ENCODE measurements at regions not wholly inside any gene's neighbourhood (a gene's known extent, or its start where the extent isn't known, plus 50 kb on each side); places are given as distances from the start of the nearest gene placed in this dataset.

- Histone ChIP-seq H2BK15ac (ENCODE audit: low read length) (no peak overlapping the region), H3K4me2 (ENCODE audit: insufficient read depth in 1 of 2, low read depth in 2 of 2, low read length in 2 of 2) (no peak overlapping the region), H2BK20ac (ENCODE audit: low read length) (no peak overlapping the region), H3K27me3 (replicated peaks in 1 of 4; ENCODE audit: control insufficient read depth in 3 of 4, extremely low read depth in 1 of 4, insufficient read depth in 3 of 4, low read length in 3 of 4) (no peaks in the 10 kb centered on the region; a peak in 1 of 7 replicates), H2BK120ac (replicated peaks; ENCODE audit: low read depth, low read length) (no peak overlapping the region), H3K9me3 (ENCODE audit: insufficient read depth in 2 of 2, low read depth in 1 of 2, low read length in 1 of 2) (0 out of 4 replicates have a peak, but pooled peaks cover 0 to under 1% of the 10 kb centered on the region in 2 experiments), H3K27ac (ENCODE audit: low read depth, low read length) (no peak overlapping the region), H4K20me1 (replicated peaks in 1 of 2; ENCODE audit: control insufficient read depth in 1 of 2, insufficient read depth in 2 of 2, low read length in 2 of 2) (no peaks in the 10 kb centered on the region), H3K56ac (replicated peaks; ENCODE audit: insufficient read length, low read depth, low read length) (no peak overlapping the region), H3K36me3 (ENCODE audit: control insufficient read depth in 2 of 4, insufficient read depth in 4 of 4, low read length in 3 of 4) (no peaks in the 10 kb centered on the region), H3K23me2 (ENCODE audit: low read depth, low read length) (peaks cover 2% of the 10 kb centered on the region; the same call in 1 of the 2 replicates), H3K18ac (ENCODE audit: extremely low read depth, low read length) (no peak overlapping the region), H3K14ac (ENCODE audit: insufficient read length) (no peak overlapping the region), H4K5ac (ENCODE audit: insufficient read length, low read depth, low read length) (no peak overlapping the region), H3K23ac (ENCODE audit: insufficient read length) (no peak overlapping the region), H3K79me2 (ENCODE audit: control insufficient read depth in 1 of 2, insufficient read depth in 2 of 2, low read length in 2 of 2) (no peaks in the 10 kb centered on the region), H2AFZ (ENCODE audit: low read length) (no peak overlapping the region), H2BK5ac (ENCODE audit: low read depth, low read length) (no peak overlapping the region), H3K9ac (replicated peaks in 1 of 4; ENCODE audit: extremely low read depth in 1 of 4, low read depth in 3 of 4, low read length in 3 of 4) (no peak overlapping the region), H3K4me3 (ENCODE audit: extremely low read depth in 1 of 4, insufficient read depth in 2 of 4, low read depth in 3 of 4, low read length in 4 of 4) (no peak overlapping the region), H4K8ac (ENCODE audit: extremely low read depth, insufficient read depth, low read length) (no peak overlapping the region), H3K4me1 (replicated peaks in 1 of 4; ENCODE audit: control insufficient read depth in 3 of 4, insufficient read depth in 4 of 4, low read length in 3 of 4) (peaks cover 0 to 8% (median 4%) of the 10 kb centered on the region in 4 experiments; a peak in 4 of 7 replicates), H4K91ac (replicated peaks; ENCODE audit: insufficient read length, low read length) (no peak overlapping the region), H2AK5ac (ENCODE audit: low read depth, low read length) (no peak overlapping the region), H3K4ac (replicated peaks; ENCODE audit: insufficient read length, low read depth, low read length) (no peak overlapping the region), H3K79me1 (ENCODE audit: low read depth, low read length) (no peaks in the 10 kb centered on the region), H2BK12ac (ENCODE audit: low read depth, low read length) (no peak overlapping the region)
- ChIA-PET POLR2A (ENCODE audit: partially characterized antibody) (interaction anchor here (0.6 to 0.8 kb wide), 4 partner anchors 19 to 88 kb away, joined by 3 to 5 read pairs (median 3); no protein-coding TSS in a partner anchor), CTCF (ENCODE audit: partially characterized antibody) (interaction anchor here (0.9 to 3.3 kb wide), 10 partner anchors 11 to 212 kb away, joined by 3 to 15 read pairs (median 3); no protein-coding TSS in a partner anchor)
- FAIRE-seq (no peak), DNase-seq (ENCODE audit: low read depth in 1 of 2, low spot score in 2 of 2) (no peak)
- 79% methylated on average over 9 of the region's 10 CpGs; no CpG with 5 or more reads in 1 of the 2 experiments for WGBS, 2 experiments (ENCODE audit: extremely low coverage in 1 of 2, insufficient coverage in 1 of 2, insufficient read length in 1 of 2, insufficient replicate concordance in 2 of 2, low coverage in 1 of 2, low lambda C conversion rate in 2 of 2, missing lambda C conversion rate in 1 of 2)
- TF ChIP-seq TAF7 (optimal IDR thresholded peaks at IDR 0.05; ENCODE audit: borderline replicate concordance, low read depth, low read length) (no peak), NANOG (IDR thresholded peaks at IDR 0.05; ENCODE audit: insufficient read depth, low read depth, low read length, poor library complexity, severe bottlenecking) (no peak), SRF (IDR thresholded peaks at IDR 0.05; ENCODE audit: low read depth, low read length) (no peak), KDM5A (IDR thresholded peaks at IDR 0.05; ENCODE audit: low read length) (no peak), ATF2 (IDR thresholded peaks at IDR 0.05; ENCODE audit: low read length) (no peak), SP2 (IDR thresholded peaks at IDR 0.05; ENCODE audit: low read length) (no peak), SP1 (IDR thresholded peaks at IDR 0.05; ENCODE audit: low read depth, low read length) (no peak), TEAD4 (IDR thresholded peaks at IDR 0.05; ENCODE audit: low read depth, low read length) (no peak), FOSL1 (IDR thresholded peaks at IDR 0.05; ENCODE audit: insufficient read depth, low read depth, low read length) (no peak), TBP (IDR thresholded peaks at IDR 0.05; ENCODE audit: low read depth, low read length) (no peak), YY1 (IDR thresholded peaks at IDR 0.05; ENCODE audit: low read depth, low read length) (no peak)
Measured at GRCh38 chr5:171648279-171649074, 137.1 kb upstream of the SMIM23 start.

Measured in H1 (cell line).